IMR-90 (cell line): ENCODE measurements at regions not wholly inside any gene's neighbourhood (a gene's known extent, or its start where the extent isn't known, plus 50 kb on each side); places are given as distances from the start of the nearest gene placed in this dataset.

Experiments used
- ATAC-seq: fragments of 200-7000 bp; cut with Tn5 transposase; 2 replicates; pipeline ENCODE4 v1.9.1; 2020; ENCODE audit warnings: low read depth, mild to moderate bottlenecking, moderate library complexity
- BruUV-seq: library from RNA; stranded (reverse); fragments of 400-500 nt; replicated peaks from 2 replicates; lab custom pipeline; 2021; lab: Mats Ljungman, UMichigan
- CTCF ChIA-PET: fragments of 300-600 bp; formaldehyde crosslinking; extraction: SDS; loops from one replicate; lab custom pipeline; 2021; ENCODE audit warnings: antibody characterized with exemption; lab: Yijun Ruan, JAX
- POLR2A ChIA-PET: fragments of 300-600 bp; sonication (Branson Sonifier 250); formaldehyde crosslinking; loops from one replicate; lab custom pipeline; 2022; ENCODE audit warnings: antibody characterized with exemption; ENCODE audit not compliant: unreplicated experiment; lab: Charles Lee
- DNase-seq: peaks from one replicate; pipeline ENCODE4 v3.0.0; 2013
- H2AFZ ChIP-seq: replicated peaks from 2 replicates; pipeline ENCODE3; 2013; ENCODE audit warnings: low read length, mild to moderate bottlenecking; ENCODE audit not compliant: poor library complexity
- H2AK5ac ChIP-seq: 2 replicates; pipeline ENCODE4 v1.6.1; 2013; ENCODE audit warnings: low read depth, low read length, inconsistent platforms
- H2AK9ac ChIP-seq: replicated peaks from 2 replicates; pipeline ENCODE3; 2013; ENCODE audit warnings: mild to moderate bottlenecking, low read depth, low read length, moderate library complexity; ENCODE audit not compliant: poor library complexity
- H2BK120ac ChIP-seq: 2 replicates; pipeline ENCODE4 v1.6.1; 2013; ENCODE audit warnings: low read depth, low read length, inconsistent platforms
- H2BK15ac ChIP-seq: 3 replicates; pipeline ENCODE4 v1.6.1; 2013; ENCODE audit warnings: low read depth, low read length, inconsistent platforms
- H2BK20ac ChIP-seq: 2 replicates; pipeline ENCODE4 v1.6.1; 2013; ENCODE audit warnings: low read depth, mild to moderate bottlenecking, inconsistent platforms, low read length, moderate library complexity
- H2BK5ac ChIP-seq: 2 replicates; pipeline ENCODE4 v1.6.1; 2013; ENCODE audit warnings: mild to moderate bottlenecking, low read depth, low read length, inconsistent platforms; ENCODE audit not compliant: poor library complexity, severe bottlenecking
- H3K14ac ChIP-seq: replicated peaks from 2 replicates; pipeline ENCODE4 v1.6.1; 2013; ENCODE audit warnings: low read depth, low read length, inconsistent platforms
- H3K18ac ChIP-seq: 2 replicates; pipeline ENCODE4 v1.6.1; 2013; ENCODE audit warnings: low read depth, low read length, control low read depth
- H3K23ac ChIP-seq: 2 replicates; pipeline ENCODE4 v1.6.1; 2013; ENCODE audit warnings: low read depth, low read length, inconsistent platforms
- H3K27ac ChIP-seq: 2 replicates; pipeline ENCODE4 v1.5.1; 2013; ENCODE audit warnings: mild to moderate bottlenecking, control low read depth, low read length; ENCODE audit not compliant: insufficient read depth
- H3K27me3 ChIP-seq: 2 replicates; pipeline ENCODE4 v1.6.1; 2013; ENCODE audit warnings: low read length; ENCODE audit not compliant: control insufficient read depth, insufficient read depth
- H3K36me3 ChIP-seq: 2 replicates; pipeline ENCODE4 v1.6.1; 2013; ENCODE audit warnings: low read length, mixed read lengths; ENCODE audit not compliant: control insufficient read depth, insufficient read depth
- H3K4ac ChIP-seq: 2 replicates; pipeline ENCODE4 v1.6.1; 2013; ENCODE audit warnings: low read depth, low read length, inconsistent platforms
- H3K4me1 ChIP-seq: 2 replicates; pipeline ENCODE4 v1.6.1; 2013; ENCODE audit warnings: low read length, mixed read lengths; ENCODE audit not compliant: control insufficient read depth, insufficient read depth
- H3K4me2 ChIP-seq: 2 replicates; pipeline ENCODE4 v1.6.1; 2013; ENCODE audit warnings: low read depth, mild to moderate bottlenecking, control low read depth, low read length, moderate library complexity
- H3K4me3 ChIP-seq: 2 replicates; pipeline ENCODE4 v1.5.1; 2013; ENCODE audit warnings: low read depth, mild to moderate bottlenecking, control low read depth, low read length, moderate library complexity; ENCODE audit not compliant: insufficient read depth
- H3K56ac ChIP-seq: 2 replicates; pipeline ENCODE4 v1.6.1; 2013; ENCODE audit warnings: low read length, inconsistent platforms; ENCODE audit not compliant: insufficient read depth; ENCODE audit errors: extremely low read depth
- H3K79me1 ChIP-seq, 2 experiments: 2 replicates each; pipeline ENCODE4 v1.6.1; 2013; ENCODE audit warnings: low read length in 2 of 2, inconsistent platforms in 1 of 2, low read depth in 1 of 2
- H3K9ac ChIP-seq: 2 replicates; pipeline ENCODE4 v1.6.1; 2013; ENCODE audit warnings: low read depth, low read length, control low read depth
- H3K9me1 ChIP-seq: 2 replicates; pipeline ENCODE4 v1.6.1; 2013; ENCODE audit warnings: low read length, inconsistent platforms; ENCODE audit not compliant: insufficient read depth
- H3K9me3 ChIP-seq: 2 replicates; pipeline ENCODE4 v1.6.1; 2013; ENCODE audit warnings: low read length; ENCODE audit not compliant: control insufficient read depth, insufficient read depth
- H4K20me1 ChIP-seq: 2 replicates; pipeline ENCODE4 v1.6.1; 2013; ENCODE audit warnings: low read length, inconsistent platforms; ENCODE audit not compliant: insufficient read depth
- H4K5ac ChIP-seq: 2 replicates; pipeline ENCODE4 v1.6.1; 2013; ENCODE audit warnings: mild to moderate bottlenecking, low read depth, low read length, control low read depth
- H4K8ac ChIP-seq, 2 experiments: 2 replicates each; pipeline ENCODE4 v1.6.1; 2013; ENCODE audit warnings: low read depth in 2 of 2, low read length in 2 of 2, control low read depth in 1 of 2, inconsistent platforms in 1 of 2
- H4K91ac ChIP-seq: 2 replicates; pipeline ENCODE4 v1.6.1; 2013; ENCODE audit warnings: low read depth, low read length, inconsistent platforms; ENCODE audit not compliant: insufficient read depth
- BHLHE40 ChIP-seq: fragments of 150-350 bp; IDR thresholded peaks from 2 replicates; pipeline ENCODE4 v1.6.1; 2016; ENCODE audit warnings: mild to moderate bottlenecking, low read depth, low read length
- CEBPB ChIP-seq: IDR thresholded peaks from 2 replicates; pipeline ENCODE4 v1.6.1; 2012; ENCODE audit warnings: low read depth, low read length, improper control_type of control experiment
- CHD1 ChIP-seq: IDR thresholded peaks from 2 replicates; pipeline ENCODE4 v1.6.1; 2012; ENCODE audit warnings: low read depth, low read length, improper control_type of control experiment
- MAFK ChIP-seq: IDR thresholded peaks from 2 replicates; pipeline ENCODE4 v1.6.1; 2012; ENCODE audit warnings: low read depth, low read length, improper control_type of control experiment
- MXI1 ChIP-seq: IDR thresholded peaks from 2 replicates; pipeline ENCODE4 v1.6.1; 2012; ENCODE audit warnings: low read depth, mild to moderate bottlenecking, low read length, moderate library complexity, borderline replicate concordance
- NFE2L2 ChIP-seq: fragments of 150-350 bp; IDR thresholded peaks from 2 replicates; pipeline ENCODE4 v1.6.1; 2016; ENCODE audit warnings: low read depth, mild to moderate bottlenecking, low read length
- POLR2A ChIP-seq: IDR thresholded peaks from 2 replicates; pipeline ENCODE4 v1.6.1; 2012; ENCODE audit warnings: mild to moderate bottlenecking, low read depth, low read length
- RAD21 ChIP-seq: IDR thresholded peaks from 2 replicates; pipeline ENCODE4 v1.6.1; 2012; ENCODE audit warnings: low read length, improper control_type of control experiment
- RCOR1 ChIP-seq: IDR thresholded peaks from 2 replicates; pipeline ENCODE4 v1.6.1; 2012; ENCODE audit warnings: mild to moderate bottlenecking, low read length, improper control_type of control experiment; ENCODE audit not compliant: insufficient replicate concordance
- RFX5 ChIP-seq: IDR thresholded peaks from 2 replicates; pipeline ENCODE4 v1.8.0; 2012; ENCODE audit warnings: low read depth, mild to moderate bottlenecking, low read length, moderate library complexity
- SMC3 ChIP-seq: fragments of 150-350 bp; IDR thresholded peaks from 2 replicates; pipeline ENCODE4 v1.6.1; 2016; ENCODE audit warnings: low read depth, mild to moderate bottlenecking, antibody characterized with exemption, low read length, moderate library complexity
- dilution Hi-C: fragments of 300-500 bp; cut with HindIII; formaldehyde crosslinking; loops from one replicate; pipeline ENCODE4 v1.14.3; 2018; ENCODE audit warnings: low sequenced_read_pairs; ENCODE audit not compliant: unreplicated experiment
- in situ Hi-C: fragments of 300-500 bp; cut with MboI; formaldehyde crosslinking; loops from 3 replicates; pipeline ENCODE4 v1.14.3; 2019; ENCODE audit warnings: low sequenced_read_pairs, inconsistent platforms, mixed read lengths
- intact Hi-C: fragments of 100-400 bp; cut with micrococcal nuclease; formaldehyde crosslinking; loops from 2 replicates; pipeline ENCODE4 v1.10.0; 2022
- TF ChIP-seq, protein P1 (sequence below): conservative IDR thresholded peaks from 2 replicates; pipeline ENCODE4 v1.5.1; 2012; ENCODE audit warnings: mild to moderate bottlenecking, low read depth, low read length, improper control_type of control experiment
- TF ChIP-seq, protein P2 (sequence below): fragments of 150-350 bp; IDR thresholded peaks from 2 replicates; pipeline ENCODE4 v1.6.1; 2016; ENCODE audit warnings: low read depth, mild to moderate bottlenecking, low read length, moderate library complexity, borderline replicate concordance
- TF ChIP-seq, protein P3 (sequence below): fragments of 150-350 bp; IDR thresholded peaks from 2 replicates; pipeline ENCODE4 v1.6.1; 2017; ENCODE audit warnings: mild to moderate bottlenecking, antibody characterized with exemption, low read length, low read depth

DNA sequence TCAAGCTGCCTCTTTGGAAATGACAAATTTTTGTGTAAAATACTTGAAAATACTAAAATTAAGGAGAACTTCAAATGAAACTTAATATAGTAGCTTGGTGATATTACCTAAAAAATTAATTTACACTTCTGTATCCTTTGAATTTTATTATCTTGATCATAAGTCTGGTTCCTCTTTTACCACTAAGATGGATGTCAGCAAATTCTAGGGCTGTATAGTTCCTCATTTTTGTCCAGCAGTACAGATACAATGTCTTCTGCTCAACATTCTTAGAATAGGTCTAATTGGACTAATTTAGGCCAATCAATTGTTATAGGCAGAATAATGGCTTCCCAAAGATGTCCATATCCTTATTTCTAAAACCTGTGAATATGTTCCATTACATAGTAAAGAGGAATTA lies 1298.0 kb upstream of the RAG2 start:
- no peak overlapping the region for H2BK120ac ChIP-seq
- no peaks in the 10 kb centered on the region for H3K79me1 ChIP-seq
- TF ChIP-seq SMC3 (no peak), RCOR1 (no peak), CHD1 (no peak), MAFK (no peak), RFX5 (no peak), RAD21 (no peak), CEBPB (no peak), MXI1 (no peak), NFE2L2 (no peak), BHLHE40 (no peak), POLR2A (no peak)
- TF ChIP-seq, protein P1, sequence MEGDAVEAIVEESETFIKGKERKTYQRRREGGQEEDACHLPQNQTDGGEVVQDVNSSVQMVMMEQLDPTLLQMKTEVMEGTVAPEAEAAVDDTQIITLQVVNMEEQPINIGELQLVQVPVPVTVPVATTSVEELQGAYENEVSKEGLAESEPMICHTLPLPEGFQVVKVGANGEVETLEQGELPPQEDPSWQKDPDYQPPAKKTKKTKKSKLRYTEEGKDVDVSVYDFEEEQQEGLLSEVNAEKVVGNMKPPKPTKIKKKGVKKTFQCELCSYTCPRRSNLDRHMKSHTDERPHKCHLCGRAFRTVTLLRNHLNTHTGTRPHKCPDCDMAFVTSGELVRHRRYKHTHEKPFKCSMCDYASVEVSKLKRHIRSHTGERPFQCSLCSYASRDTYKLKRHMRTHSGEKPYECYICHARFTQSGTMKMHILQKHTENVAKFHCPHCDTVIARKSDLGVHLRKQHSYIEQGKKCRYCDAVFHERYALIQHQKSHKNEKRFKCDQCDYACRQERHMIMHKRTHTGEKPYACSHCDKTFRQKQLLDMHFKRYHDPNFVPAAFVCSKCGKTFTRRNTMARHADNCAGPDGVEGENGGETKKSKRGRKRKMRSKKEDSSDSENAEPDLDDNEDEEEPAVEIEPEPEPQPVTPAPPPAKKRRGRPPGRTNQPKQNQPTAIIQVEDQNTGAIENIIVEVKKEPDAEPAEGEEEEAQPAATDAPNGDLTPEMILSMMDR: no peak
- TF ChIP-seq, protein P2, sequence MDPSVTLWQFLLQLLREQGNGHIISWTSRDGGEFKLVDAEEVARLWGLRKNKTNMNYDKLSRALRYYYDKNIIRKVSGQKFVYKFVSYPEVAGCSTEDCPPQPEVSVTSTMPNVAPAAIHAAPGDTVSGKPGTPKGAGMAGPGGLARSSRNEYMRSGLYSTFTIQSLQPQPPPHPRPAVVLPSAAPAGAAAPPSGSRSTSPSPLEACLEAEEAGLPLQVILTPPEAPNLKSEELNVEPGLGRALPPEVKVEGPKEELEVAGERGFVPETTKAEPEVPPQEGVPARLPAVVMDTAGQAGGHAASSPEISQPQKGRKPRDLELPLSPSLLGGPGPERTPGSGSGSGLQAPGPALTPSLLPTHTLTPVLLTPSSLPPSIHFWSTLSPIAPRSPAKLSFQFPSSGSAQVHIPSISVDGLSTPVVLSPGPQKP: no peak
- TF ChIP-seq, protein P3, sequence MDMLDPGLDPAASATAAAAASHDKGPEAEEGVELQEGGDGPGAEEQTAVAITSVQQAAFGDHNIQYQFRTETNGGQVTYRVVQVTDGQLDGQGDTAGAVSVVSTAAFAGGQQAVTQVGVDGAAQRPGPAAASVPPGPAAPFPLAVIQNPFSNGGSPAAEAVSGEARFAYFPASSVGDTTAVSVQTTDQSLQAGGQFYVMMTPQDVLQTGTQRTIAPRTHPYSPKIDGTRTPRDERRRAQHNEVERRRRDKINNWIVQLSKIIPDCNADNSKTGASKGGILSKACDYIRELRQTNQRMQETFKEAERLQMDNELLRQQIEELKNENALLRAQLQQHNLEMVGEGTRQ: no peak
- no peak overlapping the region for H3K18ac ChIP-seq
- H3K23ac ChIP-seq: no peak overlapping the region
- no peaks in the 10 kb centered on the region for H3K36me3 ChIP-seq
- H3K4me2 ChIP-seq: no peak overlapping the region
- POLR2A ChIA-PET: no interaction called here
- no peak overlapping the region for H3K14ac ChIP-seq
- no peak overlapping the region for H3K56ac ChIP-seq
- no peak overlapping the region for H2BK20ac ChIP-seq
- in situ Hi-C loops (no loop called here), intact Hi-C loops (no loop called here), dilution Hi-C loops (no loop called here)
- H2BK5ac ChIP-seq: no peak overlapping the region
- no peak overlapping the region for H4K5ac ChIP-seq
- no peak overlapping the region for H2AFZ ChIP-seq
- no peak overlapping the region for H3K4ac ChIP-seq
- H3K9me3 ChIP-seq: peaks cover 2% of the 10 kb centered on the region
- no peaks in the 10 kb centered on the region for H3K9me1 ChIP-seq
- H2AK9ac ChIP-seq: no peak overlapping the region
- H4K91ac ChIP-seq: no peak overlapping the region
- CTCF ChIA-PET: no interaction called here
- H2AK5ac ChIP-seq: no peak overlapping the region
- no peak overlapping the region for H4K8ac ChIP-seq
- H2BK15ac ChIP-seq: no peak overlapping the region
- no peaks in the 10 kb centered on the region for H3K27me3 ChIP-seq
- H3K9ac ChIP-seq: no peak overlapping the region
- no peak overlapping the region for H3K27ac ChIP-seq
- H3K4me3 ChIP-seq: no peak overlapping the region
- no peak for ATAC-seq
- no peaks in the 10 kb centered on the region for H3K4me1 ChIP-seq
- BruUV-seq: no TSS peak
- H4K20me1 ChIP-seq: no peaks in the 10 kb centered on the region
- no peak for DNase-seq
